ENCODE measurements at regions not wholly inside any gene's neighbourhood (a gene's known extent, or its start where the extent isn't known, plus 50 kb on each side); places are given as distances from the start of the nearest gene placed in this dataset.

- Histone ChIP-seq H3K4me1 (ENCODE audit: insufficient read depth, low read length, severe bottlenecking) (no peaks in the 10 kb centered on the region), H3K4me2 (ENCODE audit: low read length) (no peak overlapping the region), H3K27me3 (ENCODE audit: insufficient read depth, low read length) (no peaks in the 10 kb centered on the region), H3K9me3 (ENCODE audit: low read length) (no peaks in the 10 kb centered on the region), H3K9me2 (ENCODE audit: low read depth, low read length) (no peaks in the 10 kb centered on the region), H3K9ac (ENCODE audit: low read length) (no peak overlapping the region), H3K4me3 (ENCODE audit: low read depth, low read length, poor library complexity, severe bottlenecking) (no peak overlapping the region), H4K20me1 (ENCODE audit: insufficient read depth, low read length) (no peaks in the 10 kb centered on the region), H3K36me3 (ENCODE audit: insufficient read depth, low read length) (no peaks in the 10 kb centered on the region), H3F3A (ENCODE audit: insufficient read depth, low read length) (no peaks in the 10 kb centered on the region), H2AFZ (ENCODE audit: low read length) (no peak overlapping the region), H3K79me2 (ENCODE audit: insufficient read depth, low read length) (no peaks in the 10 kb centered on the region), H3K27ac (ENCODE audit: low read depth, low read length, poor library complexity, severe bottlenecking) (no peak overlapping the region)
- TF ChIP-seq EZH2 (IDR thresholded peaks at IDR 0.05; ENCODE audit: borderline replicate concordance, low read length) (no peak), CTCF (IDR thresholded peaks at IDR 0.05; ENCODE audit: low read length) (no peak)
Measured at GRCh38 chr4:22574880-22575279, 59.0 kb upstream of the ADGRA3 start.

GRCh38 chr4:22587253-22587652 is 71.4 kb upstream of the ADGRA3 start:
- no peaks in the 10 kb centered on the region for H3K27me3 ChIP-seq (ENCODE audit: insufficient read depth, low read length)
- no peaks in the 10 kb centered on the region for H4K20me1 ChIP-seq (ENCODE audit: insufficient read depth, low read length)
- no peak overlapping the region for H2AFZ ChIP-seq (ENCODE audit: low read length)
- TF ChIP-seq CTCF (IDR thresholded peaks at IDR 0.05; ENCODE audit: low read length), result no peak
- TF ChIP-seq EZH2 (IDR thresholded peaks at IDR 0.05; ENCODE audit: borderline replicate concordance, low read length), result no peak
- H3K9ac ChIP-seq (ENCODE audit: low read length), result no peak overlapping the region
- H3K36me3 ChIP-seq (ENCODE audit: insufficient read depth, low read length), result no peaks in the 10 kb centered on the region
- H3K9me2 ChIP-seq (ENCODE audit: low read depth, low read length), result no peaks in the 10 kb centered on the region
- H3K79me2 ChIP-seq (ENCODE audit: insufficient read depth, low read length), result no peaks in the 10 kb centered on the region
- H3K4me3 ChIP-seq (ENCODE audit: low read depth, low read length, poor library complexity, severe bottlenecking), result no peak overlapping the region
- H3K27ac ChIP-seq (ENCODE audit: low read depth, low read length, poor library complexity, severe bottlenecking), result no peak overlapping the region
- no peaks in the 10 kb centered on the region for H3K9me3 ChIP-seq (ENCODE audit: low read length)
- H3K4me2 ChIP-seq (ENCODE audit: low read length), result no peak overlapping the region
- H3F3A ChIP-seq (ENCODE audit: insufficient read depth, low read length), result no peaks in the 10 kb centered on the region
- no peaks in the 10 kb centered on the region for H3K4me1 ChIP-seq (ENCODE audit: insufficient read depth, low read length, severe bottlenecking)

GRCh38 chr4:22593933-22594332 is 78.1 kb upstream of the ADGRA3 start:
- Histone ChIP-seq H3K27ac (ENCODE audit: low read depth, low read length, poor library complexity, severe bottlenecking) (no peak overlapping the region), H3K9me2 (ENCODE audit: low read depth, low read length) (no peaks in the 10 kb centered on the region), H2AFZ (ENCODE audit: low read length) (no peak overlapping the region), H3K27me3 (ENCODE audit: insufficient read depth, low read length) (no peaks in the 10 kb centered on the region), H3K4me1 (ENCODE audit: insufficient read depth, low read length, severe bottlenecking) (no peaks in the 10 kb centered on the region), H3F3A (ENCODE audit: insufficient read depth, low read length) (no peaks in the 10 kb centered on the region), H3K36me3 (ENCODE audit: insufficient read depth, low read length) (no peaks in the 10 kb centered on the region), H3K79me2 (ENCODE audit: insufficient read depth, low read length) (no peaks in the 10 kb centered on the region), H4K20me1 (ENCODE audit: insufficient read depth, low read length) (no peaks in the 10 kb centered on the region), H3K4me2 (ENCODE audit: low read length) (no peak overlapping the region), H3K9me3 (ENCODE audit: low read length) (no peaks in the 10 kb centered on the region), H3K4me3 (ENCODE audit: low read depth, low read length, poor library complexity, severe bottlenecking) (no peak overlapping the region), H3K9ac (ENCODE audit: low read length) (no peak overlapping the region)
- TF ChIP-seq CTCF (IDR thresholded peaks at IDR 0.05; ENCODE audit: low read length) (no peak), EZH2 (IDR thresholded peaks at IDR 0.05; ENCODE audit: borderline replicate concordance, low read length) (no peak)

All from OCI-LY1 (cell line).